ENCODE measurements at regions not wholly inside any gene's neighbourhood (a gene's known extent, or its start where the extent isn't known, plus 50 kb on each side); places are given as distances from the start of the nearest gene placed in this dataset.

- no peak for DNase-seq (ENCODE audit: low spot score)
Observed at GRCh38 chr13:70893832-70894231, 785.6 kb upstream of the KLHL1 start.

DNA sequence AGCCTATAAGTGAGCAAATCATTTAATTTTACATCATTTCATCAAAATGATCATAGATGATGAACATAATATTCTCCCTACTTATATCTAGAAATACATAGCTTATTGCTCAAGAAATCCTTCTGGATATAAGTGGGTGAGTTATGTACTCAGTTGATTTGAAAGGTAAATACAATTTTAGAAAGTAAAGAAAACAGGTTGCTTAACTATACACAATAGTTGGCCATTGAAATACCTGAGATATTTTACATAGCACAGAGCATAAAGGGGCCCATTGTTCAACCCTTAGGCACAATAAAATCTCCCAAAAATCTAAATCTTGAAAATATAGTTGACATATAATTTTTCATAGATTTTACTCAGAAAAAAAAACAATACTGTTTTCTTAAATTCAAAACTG is 782.0 kb upstream of the KLHL1 start:
- no peak for DNase-seq (ENCODE audit: low spot score)

- DNase-seq (ENCODE audit: low spot score) = no peak
Observed at GRCh38 chr13:70889163-70889562, 780.9 kb upstream of the KLHL1 start.

GRCh38 chr13:70884196-70884595 is 775.9 kb upstream of the KLHL1 start:
- no peak for DNase-seq (ENCODE audit: low spot score)

DNA sequence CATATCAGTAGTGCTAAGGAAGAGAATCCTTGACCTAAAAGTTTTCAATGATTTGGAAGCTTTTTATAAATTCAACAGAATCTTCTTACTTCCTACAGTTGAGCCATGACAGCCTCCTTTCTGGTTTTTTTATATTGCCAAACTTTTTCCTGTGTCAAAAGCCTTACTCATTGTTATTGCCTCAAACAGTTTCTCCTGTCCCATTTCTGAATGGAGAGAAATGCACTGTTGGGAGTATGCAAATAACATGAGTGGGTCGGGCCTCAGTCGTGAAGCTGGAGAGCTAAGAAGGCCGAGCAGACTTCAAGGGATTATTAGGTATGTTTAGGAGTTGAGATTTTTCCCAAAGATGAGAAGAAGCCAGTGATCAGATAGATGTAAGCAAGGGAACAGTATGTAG is 766.4 kb upstream of the KLHL1 start:
- no peak for DNase-seq (ENCODE audit: low spot score)

DNA sequence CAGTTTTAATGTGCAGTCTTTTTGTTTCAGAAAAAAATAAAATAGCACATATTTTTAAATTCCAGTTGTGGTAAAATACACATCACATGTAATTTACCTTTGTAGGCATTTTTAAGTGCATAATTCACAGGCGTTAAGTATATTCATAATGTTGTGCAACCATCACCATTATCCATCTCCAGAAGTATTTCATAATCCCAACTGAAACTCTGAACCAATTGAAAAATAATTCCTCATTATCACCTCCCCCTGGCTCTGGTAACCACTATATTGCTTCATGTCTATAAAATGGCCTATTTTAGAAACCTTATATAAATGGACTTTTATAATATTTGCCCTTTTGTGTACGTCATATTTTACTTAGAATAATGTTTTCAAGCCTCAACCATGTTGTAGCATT is 756.5 kb upstream of the KLHL1 start:
- DNase-seq (ENCODE audit: low spot score) = no peak

DNA sequence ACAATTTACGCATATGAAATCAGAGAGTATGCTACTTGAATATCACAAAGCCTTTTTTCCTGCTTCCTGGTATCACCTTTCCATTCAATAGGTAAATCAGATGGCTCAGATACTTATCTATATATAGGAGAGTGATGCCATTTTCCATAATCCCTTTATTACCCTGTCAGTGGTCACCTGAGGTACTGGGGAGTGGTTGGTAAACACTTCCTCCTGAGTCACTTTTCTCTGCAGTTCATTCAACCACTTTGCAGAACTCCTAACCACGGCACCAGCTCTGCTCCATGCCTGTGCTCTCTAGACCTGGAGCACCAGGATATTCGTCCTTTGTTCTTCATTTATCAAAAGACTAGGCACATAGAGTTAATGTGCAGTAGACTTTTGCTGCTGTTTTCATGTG is 748.5 kb upstream of the KLHL1 start:
- DNase-seq (ENCODE audit: low spot score) = no peak

- DNase-seq (ENCODE audit: low spot score) = no peak
Observed at GRCh38 chr13:70856025-70856424, 747.8 kb upstream of the KLHL1 start.

GRCh38 chr13:70849222-70849621 is 741.0 kb upstream of the KLHL1 start:
- DNase-seq (ENCODE audit: low spot score) = no peak

DNA sequence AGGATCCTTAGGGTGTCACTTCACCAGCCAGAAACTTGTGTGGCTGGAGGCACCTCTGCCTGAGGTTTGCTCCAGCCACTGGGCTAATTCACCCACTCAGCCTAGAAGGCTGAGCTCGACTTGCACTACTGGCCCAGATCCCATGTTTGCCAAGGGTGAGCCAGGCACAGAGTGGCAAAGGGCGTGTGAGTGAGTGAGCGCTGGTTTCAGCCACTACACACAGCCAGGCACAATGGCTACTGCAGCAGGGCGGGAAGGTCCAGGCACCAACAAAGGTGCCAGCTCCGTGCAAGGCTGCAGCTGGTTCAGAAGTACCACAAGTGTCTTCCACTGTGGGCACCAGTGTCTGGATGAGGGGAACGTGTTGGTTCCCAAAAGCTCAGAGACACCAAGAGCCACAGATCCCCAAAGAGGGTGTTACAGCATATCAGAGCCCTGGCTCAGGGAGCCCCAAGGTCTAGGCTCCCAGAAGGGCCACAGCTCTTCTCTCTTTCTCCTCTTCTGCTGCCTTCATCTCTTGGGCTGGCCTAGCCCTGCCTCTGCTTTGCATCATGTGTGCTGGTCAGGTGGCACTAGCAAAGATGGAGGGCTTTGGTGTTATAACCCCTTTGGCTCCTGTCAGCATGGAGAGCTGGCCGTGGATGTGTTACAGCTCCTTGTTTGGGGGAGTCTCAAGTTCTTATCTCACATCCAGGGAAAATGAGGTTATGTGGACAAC is 736.3 kb upstream of the KLHL1 start:
- no peak for DNase-seq (ENCODE audit: low spot score)

DNA sequence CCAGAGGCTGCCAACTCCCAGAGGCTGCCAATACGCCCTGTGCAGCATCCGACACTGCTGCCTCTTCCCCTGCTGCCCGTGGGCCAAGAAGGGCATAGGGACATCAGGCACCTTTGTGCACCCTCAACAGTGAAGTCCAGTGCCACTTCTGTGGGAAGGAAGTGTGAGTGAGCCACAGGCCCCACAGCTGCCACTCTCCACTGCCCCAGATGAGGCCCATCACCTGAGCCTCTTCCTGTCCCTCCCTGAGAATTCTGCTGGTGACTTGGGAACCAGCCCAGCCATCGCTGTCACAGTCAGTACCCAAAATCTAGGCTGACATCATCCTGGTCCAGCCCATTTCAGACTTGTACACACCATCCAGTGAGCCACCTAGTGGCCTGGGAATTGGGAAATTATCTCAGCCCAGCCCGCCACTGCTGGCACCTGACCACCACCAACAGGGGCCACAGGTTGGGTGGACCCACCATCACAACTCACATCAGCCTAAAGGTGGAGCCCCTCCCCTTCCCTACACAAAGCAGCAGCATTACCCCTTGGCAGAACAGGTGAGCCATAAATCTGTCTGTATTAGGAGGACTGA is 733.9 kb upstream of the KLHL1 start:
- no peak for DNase-seq (ENCODE audit: low spot score)

GRCh38 chr13:70841240-70842061 is 733.2 kb upstream of the KLHL1 start:
- no peak for DNase-seq (ENCODE audit: low spot score)

- no peak for DNase-seq (ENCODE audit: low spot score)
Observed at GRCh38 chr13:70835371-70835770, 727.1 kb upstream of the KLHL1 start.

- no peak for DNase-seq (ENCODE audit: low spot score)
Observed at GRCh38 chr13:70829748-70830147, 721.5 kb upstream of the KLHL1 start.

DNA sequence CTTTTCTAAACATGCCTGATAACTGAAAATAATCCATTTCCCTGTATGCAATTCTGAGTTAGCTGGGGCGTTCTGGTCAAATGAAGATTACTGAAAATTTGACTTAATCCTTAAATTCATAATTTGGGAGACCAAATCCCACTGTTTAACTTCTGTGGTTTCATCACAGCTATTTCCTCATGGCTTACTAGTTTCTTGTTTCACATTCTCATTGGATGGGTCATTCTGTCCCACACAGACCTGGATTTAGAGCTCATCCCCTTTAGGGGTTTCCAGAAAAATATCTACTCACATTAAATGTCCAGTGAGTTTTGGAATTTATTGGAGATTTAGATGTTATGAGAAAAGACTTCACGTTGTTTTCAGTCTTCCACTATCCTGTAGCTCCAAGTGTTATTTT is 709.3 kb upstream of the KLHL1 start:
- DNase-seq (ENCODE audit: low spot score) = no peak

DNA sequence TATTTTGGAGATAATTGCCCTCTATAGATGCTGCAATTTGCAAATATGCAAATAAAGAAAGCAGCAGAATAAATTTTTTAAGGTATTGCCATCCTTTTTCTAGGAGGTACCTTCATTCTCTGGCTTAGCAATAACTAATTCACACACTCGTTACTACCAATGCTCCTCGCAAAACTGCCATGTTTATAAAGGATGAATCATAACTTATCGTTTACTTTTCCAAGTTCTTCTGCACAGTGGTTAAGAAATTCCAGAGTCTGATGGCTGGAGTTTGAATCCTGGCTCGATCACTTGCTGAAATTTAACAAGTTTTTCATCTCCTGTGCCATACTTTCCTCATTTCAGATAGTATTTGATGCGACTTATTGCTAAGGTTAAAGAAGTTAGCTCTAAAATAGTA is 708.6 kb upstream of the KLHL1 start:
- DNase-seq (ENCODE audit: low spot score) = no peak

DNA sequence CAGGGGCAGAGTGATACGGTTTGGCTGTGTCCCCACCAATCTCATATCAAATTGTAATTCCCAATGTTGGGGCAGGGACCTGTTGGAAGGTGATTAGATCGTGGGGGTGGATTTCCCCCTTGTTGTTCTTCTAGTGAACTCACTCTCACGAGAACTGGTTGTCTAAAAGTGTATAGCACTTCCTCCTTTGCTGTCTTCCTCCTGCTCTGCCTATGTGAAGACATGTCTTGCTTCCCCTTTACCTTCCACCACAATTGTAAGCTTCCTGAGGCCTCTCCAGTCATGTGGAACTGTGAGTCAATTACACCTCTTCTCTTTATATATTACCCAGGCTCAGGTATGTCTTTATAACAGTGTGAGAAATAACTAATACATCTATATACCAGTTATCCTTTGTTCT is 706.4 kb upstream of the KLHL1 start:
- DNase-seq (ENCODE audit: low spot score) = no peak

DNA sequence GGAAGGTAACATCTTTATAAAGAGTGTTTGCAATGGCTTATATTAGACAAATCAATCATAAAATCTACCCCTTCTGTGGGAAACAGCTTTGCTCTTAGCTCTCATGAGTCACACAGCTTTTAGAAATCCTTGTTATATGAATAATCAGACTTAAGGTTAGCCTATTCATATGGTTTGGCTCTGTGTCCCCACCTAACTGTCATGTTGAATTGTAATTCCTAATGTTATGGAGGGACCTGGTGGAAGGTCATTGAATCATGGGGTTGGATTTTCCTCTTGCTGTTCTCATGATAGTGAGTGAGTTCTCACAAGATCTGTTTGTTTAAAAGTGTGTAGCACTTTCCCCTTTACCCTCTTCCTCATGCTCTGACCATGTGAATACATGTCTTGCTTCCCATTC is 704.2 kb upstream of the KLHL1 start:
- DNase-seq (ENCODE audit: low spot score) = no peak

DNA sequence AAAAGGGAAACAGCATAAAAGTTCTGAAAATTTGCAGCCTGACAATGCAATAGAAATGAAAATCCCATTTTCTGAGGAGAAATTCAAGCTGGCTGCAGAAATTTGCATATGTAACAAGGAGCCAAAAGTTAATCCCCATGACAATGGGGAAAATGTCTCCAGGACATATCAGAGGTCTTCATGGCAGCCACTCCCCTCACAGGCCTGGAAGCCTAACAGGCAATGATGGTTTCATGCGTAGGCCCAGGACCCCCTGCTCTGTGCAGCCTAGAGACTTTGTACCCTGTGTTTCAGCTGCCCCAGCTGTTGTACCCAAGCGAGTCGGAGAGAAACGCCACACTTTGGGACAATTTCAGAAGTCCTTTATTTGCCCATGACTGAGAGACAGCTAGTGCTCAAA is 701.3 kb upstream of the KLHL1 start:
- no peak for DNase-seq (ENCODE audit: low spot score)

GRCh38 chr13:70798385-70798784 is 690.1 kb upstream of the KLHL1 start:
- DNase-seq (ENCODE audit: low spot score) = no peak

- no peak for DNase-seq (ENCODE audit: low spot score)
Observed at GRCh38 chr13:70795484-70795883, 687.2 kb upstream of the KLHL1 start.

DNA sequence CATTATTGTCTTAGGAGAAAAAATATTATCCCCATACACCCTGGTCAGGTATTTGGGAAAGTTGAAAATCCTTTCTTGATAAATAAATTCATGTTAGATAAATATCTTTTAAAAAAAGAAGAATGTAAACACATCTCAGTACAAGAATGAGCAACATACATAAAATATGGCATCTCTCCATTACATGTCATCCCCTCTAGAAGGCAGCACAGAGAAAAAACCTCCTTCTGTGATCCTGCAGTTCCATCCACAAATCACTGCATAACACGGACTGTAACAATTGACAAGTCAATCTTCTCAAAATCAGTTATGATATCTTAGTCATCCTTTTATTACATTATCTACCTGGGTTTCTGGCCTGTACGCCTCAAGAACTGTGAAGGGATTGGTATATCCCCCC is 683.9 kb upstream of the KLHL1 start:
- DNase-seq (ENCODE audit: low spot score) = no peak

DNA sequence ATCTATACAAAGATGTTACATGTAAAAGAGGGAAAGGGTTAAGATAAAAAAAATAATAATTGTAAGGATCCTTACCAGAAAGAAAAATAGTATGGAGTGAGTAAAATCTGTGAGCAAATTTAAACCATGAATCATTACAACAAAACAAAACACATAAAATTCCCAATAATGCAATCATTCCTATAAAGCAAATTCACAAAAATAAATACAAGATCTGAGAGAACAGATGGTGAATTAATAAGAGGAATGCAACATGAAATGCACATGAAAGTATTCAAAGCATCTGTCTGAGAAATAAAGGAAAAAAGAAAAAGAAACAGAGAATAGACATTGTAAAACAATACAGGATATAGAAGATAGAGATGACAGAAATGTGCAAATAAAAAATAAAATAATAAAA is 681.5 kb upstream of the KLHL1 start:
- no peak for DNase-seq (ENCODE audit: low spot score)
